ENCODE measurements at regions not wholly inside any gene's neighbourhood (a gene's known extent, or its start where the extent isn't known, plus 50 kb on each side); places are given as distances from the start of the nearest gene placed in this dataset.
"Not testable (repeated sequence)": the region's sequence is repeated elsewhere in the genome, so short reads cannot be mapped to it uniquely, and the experiment has no call there.

- peaks cover 22% of the 10 kb centered on the region for H3K4me1 Mint-ChIP-seq
- DNase-seq (ENCODE audit: low spot score in 2 of 2, unreplicated experiment in 2 of 2): no peak
- no peaks in the 10 kb centered on the region for H3K36me3 Mint-ChIP-seq
- no peak overlapping the region for H3K4me3 Mint-ChIP-seq
- no peak overlapping the region for H3K27ac Mint-ChIP-seq
- H3K9me3 Mint-ChIP-seq: no peaks in the 10 kb centered on the region
- no peak for TF ChIP-seq CTCF (IDR thresholded peaks at IDR 0.05; ENCODE audit: unreplicated experiment)
- H3K27me3 Mint-ChIP-seq (ENCODE audit: low read depth): no peaks in the 10 kb centered on the region
Observed at GRCh38 chr9:72440992-72441847, 76.2 kb upstream of the ZFAND5 start.

- DNase-seq (ENCODE audit: low spot score in 2 of 2, unreplicated experiment in 2 of 2): no peak
- Mint-ChIP-seq H3K27ac (no peak overlapping the region), H3K9me3 (peaks cover under 1% of the 10 kb centered on the region), H3K36me3 (no peaks in the 10 kb centered on the region), H3K27me3 (ENCODE audit: low read depth) (no peaks in the 10 kb centered on the region), H3K4me1 (peaks cover 22% of the 10 kb centered on the region), H3K4me3 (no peak overlapping the region)
- no peak for TF ChIP-seq CTCF (IDR thresholded peaks at IDR 0.05; ENCODE audit: unreplicated experiment)
Observed at GRCh38 chr9:72440378-72440777, 75.4 kb upstream of the ZFAND5 start.

GRCh38 chr9:72433616-72434267 is 68.7 kb upstream of the ZFAND5 start:
- H3K27ac Mint-ChIP-seq: peak overlapping the region; percentile 9
- not testable (repeated sequence) for DNase-seq (ENCODE audit: low spot score in 2 of 2, unreplicated experiment in 2 of 2); H3K27me3 Mint-ChIP-seq (ENCODE audit: low read depth); H3K4me3 Mint-ChIP-seq; H3K36me3 Mint-ChIP-seq; H3K9me3 Mint-ChIP-seq
- peaks cover 22% of the 10 kb centered on the region for H3K4me1 Mint-ChIP-seq

GRCh38 chr9:72431036-72431435 is 66.0 kb upstream of the ZFAND5 start:
- no peak for TF ChIP-seq CTCF (IDR thresholded peaks at IDR 0.05; ENCODE audit: unreplicated experiment)
- Mint-ChIP-seq H3K36me3 (no peaks in the 10 kb centered on the region), H3K27ac (peak overlapping the region; percentile 75), H3K27me3 (ENCODE audit: low read depth) (no peaks in the 10 kb centered on the region), H3K4me3 (no peak overlapping the region), H3K4me1 (peaks cover 27% of the 10 kb centered on the region), H3K9me3 (peaks cover 4% of the 10 kb centered on the region)
- DNase-seq (ENCODE audit: low spot score in 2 of 2, unreplicated experiment in 2 of 2): no peak

- DNase-seq (ENCODE audit: low spot score in 2 of 2, unreplicated experiment in 2 of 2): no peak
- peak overlapping the region; percentile 56 for H3K27ac Mint-ChIP-seq
- no peak for TF ChIP-seq CTCF (IDR thresholded peaks at IDR 0.05; ENCODE audit: unreplicated experiment)
Observed at GRCh38 chr9:72428329-72428728, 63.3 kb upstream of the ZFAND5 start.

GRCh38 chr9:72427801-72428200 is 62.8 kb upstream of the ZFAND5 start:
- Mint-ChIP-seq H3K27me3 (ENCODE audit: low read depth) (no peaks in the 10 kb centered on the region), H3K4me1 (peaks cover 23% of the 10 kb centered on the region), H3K36me3 (no peaks in the 10 kb centered on the region), H3K9me3 (no peaks in the 10 kb centered on the region), H3K27ac (no peak overlapping the region), H3K4me3 (no peak overlapping the region)
- no peak for TF ChIP-seq CTCF (IDR thresholded peaks at IDR 0.05; ENCODE audit: unreplicated experiment)
- no peak for DNase-seq (ENCODE audit: low spot score in 2 of 2, unreplicated experiment in 2 of 2)

More at GRCh38 chr9:72428329-72428728, 63.3 kb upstream of the ZFAND5 start:
- H3K9me3 Mint-ChIP-seq: no peaks in the 10 kb centered on the region
- H3K4me3 Mint-ChIP-seq: no peak overlapping the region
- no peaks in the 10 kb centered on the region for H3K27me3 Mint-ChIP-seq (ENCODE audit: low read depth)
- H3K4me1 Mint-ChIP-seq: peaks cover 23% of the 10 kb centered on the region
- H3K36me3 Mint-ChIP-seq: no peaks in the 10 kb centered on the region

Data from mesothelial cell of epicardium (in vitro differentiated cells).